B cell (primary cell): ENCODE measurements at regions not wholly inside any gene's neighbourhood (a gene's known extent, or its start where the extent isn't known, plus 50 kb on each side); places are given as distances from the start of the nearest gene placed in this dataset.

Source experiments
- EZH2 ChIP-seq: IDR thresholded peaks from 2 replicates; pipeline ENCODE4 v1.6.1; 2012; ENCODE audit warnings: borderline replicate concordance, low read depth, mild to moderate bottlenecking, moderate library complexity, low read length; ENCODE audit not compliant: insufficient read depth, poor library complexity, severe bottlenecking
- TF ChIP-seq, protein P1 (sequence below): fragments of 200-600 bp; IDR thresholded peaks from one replicate; pipeline ENCODE4 v1.8.0; 2022; ENCODE audit warnings: antibody characterized with exemption, mild to moderate bottlenecking

DNA sequence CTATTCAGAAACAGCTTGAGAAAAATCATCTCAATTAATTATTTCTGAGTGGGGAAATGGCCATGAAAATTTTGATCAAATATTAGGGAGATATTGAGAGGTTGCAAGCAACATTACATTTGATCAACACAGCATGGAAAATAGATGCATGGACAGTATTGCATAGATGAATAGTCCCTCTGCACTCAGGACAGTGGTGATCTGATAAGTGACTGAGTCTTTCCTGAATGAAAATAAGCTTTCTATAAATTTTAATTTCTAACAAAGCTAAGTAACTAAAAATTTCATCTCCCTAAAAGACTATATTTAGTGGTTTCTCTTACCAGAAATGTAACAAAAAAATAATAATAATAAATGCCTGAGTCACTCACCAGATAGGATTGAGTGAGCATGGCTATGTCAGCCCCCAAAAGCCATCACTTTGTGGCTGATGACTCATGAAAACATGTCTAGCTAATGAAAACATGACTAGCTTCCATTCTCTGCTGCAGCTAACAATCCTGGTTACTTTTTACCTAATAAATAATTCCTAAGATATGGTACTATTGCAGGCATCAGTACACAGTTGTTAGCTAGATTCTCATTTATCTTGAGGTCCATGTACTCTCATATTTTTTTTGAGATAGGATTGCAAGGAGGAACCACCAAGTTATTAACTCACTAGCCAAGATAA, 1294.8 kb upstream of the ACO1 start:
- TF ChIP-seq, protein P1, sequence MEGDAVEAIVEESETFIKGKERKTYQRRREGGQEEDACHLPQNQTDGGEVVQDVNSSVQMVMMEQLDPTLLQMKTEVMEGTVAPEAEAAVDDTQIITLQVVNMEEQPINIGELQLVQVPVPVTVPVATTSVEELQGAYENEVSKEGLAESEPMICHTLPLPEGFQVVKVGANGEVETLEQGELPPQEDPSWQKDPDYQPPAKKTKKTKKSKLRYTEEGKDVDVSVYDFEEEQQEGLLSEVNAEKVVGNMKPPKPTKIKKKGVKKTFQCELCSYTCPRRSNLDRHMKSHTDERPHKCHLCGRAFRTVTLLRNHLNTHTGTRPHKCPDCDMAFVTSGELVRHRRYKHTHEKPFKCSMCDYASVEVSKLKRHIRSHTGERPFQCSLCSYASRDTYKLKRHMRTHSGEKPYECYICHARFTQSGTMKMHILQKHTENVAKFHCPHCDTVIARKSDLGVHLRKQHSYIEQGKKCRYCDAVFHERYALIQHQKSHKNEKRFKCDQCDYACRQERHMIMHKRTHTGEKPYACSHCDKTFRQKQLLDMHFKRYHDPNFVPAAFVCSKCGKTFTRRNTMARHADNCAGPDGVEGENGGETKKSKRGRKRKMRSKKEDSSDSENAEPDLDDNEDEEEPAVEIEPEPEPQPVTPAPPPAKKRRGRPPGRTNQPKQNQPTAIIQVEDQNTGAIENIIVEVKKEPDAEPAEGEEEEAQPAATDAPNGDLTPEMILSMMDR, result no peak
- TF ChIP-seq EZH2, result no peak
